ENCODE measurements at regions not wholly inside any gene's neighbourhood (a gene's known extent, or its start where the extent isn't known, plus 50 kb on each side); places are given as distances from the start of the nearest gene placed in this dataset.

GRCh38 chr3:5800965-5801364 is 613.5 kb downstream of the EDEM1 start:
- TF ChIP-seq, protein P1, sequence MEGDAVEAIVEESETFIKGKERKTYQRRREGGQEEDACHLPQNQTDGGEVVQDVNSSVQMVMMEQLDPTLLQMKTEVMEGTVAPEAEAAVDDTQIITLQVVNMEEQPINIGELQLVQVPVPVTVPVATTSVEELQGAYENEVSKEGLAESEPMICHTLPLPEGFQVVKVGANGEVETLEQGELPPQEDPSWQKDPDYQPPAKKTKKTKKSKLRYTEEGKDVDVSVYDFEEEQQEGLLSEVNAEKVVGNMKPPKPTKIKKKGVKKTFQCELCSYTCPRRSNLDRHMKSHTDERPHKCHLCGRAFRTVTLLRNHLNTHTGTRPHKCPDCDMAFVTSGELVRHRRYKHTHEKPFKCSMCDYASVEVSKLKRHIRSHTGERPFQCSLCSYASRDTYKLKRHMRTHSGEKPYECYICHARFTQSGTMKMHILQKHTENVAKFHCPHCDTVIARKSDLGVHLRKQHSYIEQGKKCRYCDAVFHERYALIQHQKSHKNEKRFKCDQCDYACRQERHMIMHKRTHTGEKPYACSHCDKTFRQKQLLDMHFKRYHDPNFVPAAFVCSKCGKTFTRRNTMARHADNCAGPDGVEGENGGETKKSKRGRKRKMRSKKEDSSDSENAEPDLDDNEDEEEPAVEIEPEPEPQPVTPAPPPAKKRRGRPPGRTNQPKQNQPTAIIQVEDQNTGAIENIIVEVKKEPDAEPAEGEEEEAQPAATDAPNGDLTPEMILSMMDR (IDR thresholded peaks at IDR 0.05), result no peak
- TF ChIP-seq POLR2A (IDR thresholded peaks at IDR 0.05; ENCODE audit: low read depth) (no peak), EP300 (IDR thresholded peaks at IDR 0.05) (no peak), POLR2AphosphoS5 (IDR thresholded peaks at IDR 0.05) (no peak)
